Smooth muscle cell (in vitro differentiated cells): ENCODE measurements at regions not wholly inside any gene's neighbourhood (a gene's known extent, or its start where the extent isn't known, plus 50 kb on each side); places are given as distances from the start of the nearest gene placed in this dataset.

Experiments used
- DNase-seq: peaks from one replicate; lab custom pipeline; 2025; ENCODE audit not compliant: unreplicated experiment; lab: John Stamatoyannopoulos, UW
- H2AFZ ChIP-seq: fragments of 200-600 bp; sonication (generic); 2 replicates; pipeline ENCODE4 v1.6.0; 2016; ENCODE audit warnings: antibody characterized with exemption, low read depth, mild to moderate bottlenecking
- H3F3A ChIP-seq: fragments of 200-600 bp; sonication (generic); 2 replicates; pipeline ENCODE4 v1.6.0; 2017; ENCODE audit warnings: antibody characterized with exemption, low read depth
- H3K27ac ChIP-seq: fragments of 200-600 bp; sonication (generic); 2 replicates; pipeline ENCODE4 v1.5.1; 2016; ENCODE audit warnings: low read depth, mild to moderate bottlenecking
- H3K27me3 ChIP-seq: fragments of 200-600 bp; sonication (generic); 2 replicates; pipeline ENCODE4 v1.6.1; 2016; ENCODE audit warnings: low read depth, mild to moderate bottlenecking
- H3K36me3 ChIP-seq: fragments of 200-600 bp; sonication (generic); 2 replicates; pipeline ENCODE4 v1.5.1; 2016; ENCODE audit warnings: low read depth
- H3K4me1 ChIP-seq: fragments of 200-600 bp; sonication (generic); 2 replicates; pipeline ENCODE4 v1.5.1; 2016; ENCODE audit warnings: low read depth
- H3K4me2 ChIP-seq: fragments of 200-600 bp; sonication (generic); 2 replicates; pipeline ENCODE4 v1.6.0; 2016; ENCODE audit warnings: mild to moderate bottlenecking
- H3K4me3 ChIP-seq: fragments of 200-600 bp; sonication (generic); 2 replicates; pipeline ENCODE4 v1.5.1; 2016; ENCODE audit warnings: mild to moderate bottlenecking
- H3K79me2 ChIP-seq: fragments of 200-600 bp; sonication (generic); 2 replicates; pipeline ENCODE4 v1.6.0; 2016; ENCODE audit warnings: low read depth, mild to moderate bottlenecking
- H3K9ac ChIP-seq: fragments of 200-600 bp; sonication (generic); 2 replicates; pipeline ENCODE4 v1.6.0; 2016; ENCODE audit warnings: low read depth
- H3K9me3 ChIP-seq: fragments of 200-600 bp; sonication (generic); replicated peaks from 2 replicates; pipeline ENCODE4 v1.5.1; 2016; ENCODE audit warnings: low read depth
- H4K20me1 ChIP-seq: fragments of 200-600 bp; sonication (generic); 2 replicates; pipeline ENCODE4 v1.6.0; 2016; ENCODE audit warnings: low read depth
- CTCF ChIP-seq: fragments of 200-600 bp; sonication (generic); IDR thresholded peaks from 2 replicates; pipeline ENCODE4 v1.5.1; 2017; ENCODE audit warnings: borderline replicate concordance, mild to moderate bottlenecking, antibody characterized with exemption; ENCODE audit not compliant: insufficient read depth, poor library complexity, severe bottlenecking
- WGBS: methylation state at CpG from one replicate; pipeline ENCODE4 v1.1.7; 2016; ENCODE audit warnings: low lambda C conversion rate; 5-methylcytosine and 5-hydroxymethylcytosine counted together

- TF ChIP-seq CTCF: no peak
- no peak overlapping the region for H2AFZ ChIP-seq
- H3K9me3 ChIP-seq: no peaks in the 10 kb centered on the region
- H4K20me1 ChIP-seq: no peaks in the 10 kb centered on the region
- no peaks in the 10 kb centered on the region for H3F3A ChIP-seq
- WGBS: 93% methylated on average over 1 of the region's 1 CpG
- H3K79me2 ChIP-seq: no peaks in the 10 kb centered on the region
- no peaks in the 10 kb centered on the region for H3K4me1 ChIP-seq
- no peak overlapping the region for H3K4me3 ChIP-seq
- no peak overlapping the region for H3K27ac ChIP-seq
- no peak overlapping the region for H3K9ac ChIP-seq
- no peak for DNase-seq
- no peaks in the 10 kb centered on the region for H3K27me3 ChIP-seq
- no peak overlapping the region for H3K4me2 ChIP-seq
- H3K36me3 ChIP-seq: no peaks in the 10 kb centered on the region
Observed at GRCh38 chr4:84171871-84172270, 327.2 kb downstream of the NKX6-1 start.

GRCh38 chr4:84167564-84167963 lies 331.5 kb downstream of the NKX6-1 start:
- H3K9me3 ChIP-seq: no peaks in the 10 kb centered on the region
- 52% methylated on average over 4 of the region's 4 CpGs for WGBS
- no peaks in the 10 kb centered on the region for H3K27me3 ChIP-seq
- no peaks in the 10 kb centered on the region for H3K36me3 ChIP-seq
- no peaks in the 10 kb centered on the region for H3K79me2 ChIP-seq
- DNase-seq: no peak
- TF ChIP-seq CTCF: no peak
- H3F3A ChIP-seq: no peaks in the 10 kb centered on the region
- no peak overlapping the region for H3K9ac ChIP-seq
- no peaks in the 10 kb centered on the region for H3K4me1 ChIP-seq
- H4K20me1 ChIP-seq: no peaks in the 10 kb centered on the region
- no peak overlapping the region for H3K4me3 ChIP-seq
- no peak overlapping the region for H2AFZ ChIP-seq
- H3K27ac ChIP-seq: no peak overlapping the region
- no peak overlapping the region for H3K4me2 ChIP-seq

- TF ChIP-seq CTCF: no peak
- Histone ChIP-seq H3K4me1 (no peaks in the 10 kb centered on the region), H3F3A (no peaks in the 10 kb centered on the region), H3K36me3 (no peaks in the 10 kb centered on the region), H3K27me3 (no peaks in the 10 kb centered on the region), H3K9ac (no peak overlapping the region), H3K27ac (no peak overlapping the region), H3K79me2 (no peaks in the 10 kb centered on the region), H3K4me2 (no peak overlapping the region), H3K9me3 (no peaks in the 10 kb centered on the region), H3K4me3 (no peak overlapping the region), H4K20me1 (no peaks in the 10 kb centered on the region), H2AFZ (no peak overlapping the region)
- no peak for DNase-seq
Observed at GRCh38 chr4:84167093-84167492, 332.0 kb downstream of the NKX6-1 start.

GRCh38 chr4:84166486-84166885 lies 332.6 kb downstream of the NKX6-1 start:
- H2AFZ ChIP-seq: no peak overlapping the region
- no peak for DNase-seq
- H3K27ac ChIP-seq: no peak overlapping the region
- no peaks in the 10 kb centered on the region for H3K4me1 ChIP-seq
- no peaks in the 10 kb centered on the region for H3K9me3 ChIP-seq
- H3K36me3 ChIP-seq: no peaks in the 10 kb centered on the region
- no peaks in the 10 kb centered on the region for H3F3A ChIP-seq
- 96% methylated on average over 1 of the region's 1 CpG for WGBS
- no peak for TF ChIP-seq CTCF
- H3K4me3 ChIP-seq: no peak overlapping the region
- H3K79me2 ChIP-seq: no peaks in the 10 kb centered on the region
- no peak overlapping the region for H3K4me2 ChIP-seq
- H3K9ac ChIP-seq: no peak overlapping the region
- H3K27me3 ChIP-seq: no peaks in the 10 kb centered on the region
- no peaks in the 10 kb centered on the region for H4K20me1 ChIP-seq
